Astrocyte of the hippocampus (primary cell): ENCODE measurements at regions not wholly inside any gene's neighbourhood (a gene's known extent, or its start where the extent isn't known, plus 50 kb on each side); places are given as distances from the start of the nearest gene placed in this dataset.
"Not testable (repeated sequence)": the region's sequence is repeated elsewhere in the genome, so short reads cannot be mapped to it uniquely, and the experiment has no call there.

Experiments used
- DNase-seq: peaks from one replicate; pipeline ENCODE4 v3.0.0; 2011; ENCODE audit warnings: low read depth, low spot score

- DNase-seq, result no peak
Observed at GRCh38 chr2:39874236-39874635, 95.2 kb upstream of the THUMPD2 start.

GRCh38 chr2:39873586-39873985, 94.5 kb upstream of the THUMPD2 start:
- DNase-seq, result no peak

- no peak for DNase-seq
Observed at GRCh38 chr2:39872748-39873147, 93.7 kb upstream of the THUMPD2 start.

GRCh38 chr2:39871291-39871761, 92.3 kb upstream of the THUMPD2 start:
- DNase-seq, result peak; percentile 58

GRCh38 chr2:39870871-39871270, 91.8 kb upstream of the THUMPD2 start:
- DNase-seq, result no peak

GRCh38 chr2:39867268-39867667, 88.2 kb upstream of the THUMPD2 start:
- no peak for DNase-seq

GRCh38 chr2:39865751-39866150, 86.7 kb upstream of the THUMPD2 start:
- no peak for DNase-seq

- not testable (repeated sequence) for DNase-seq
Observed at GRCh38 chr2:39863672-39864071, 84.6 kb upstream of the THUMPD2 start.

- DNase-seq, result no peak
Observed at GRCh38 chr2:39860538-39860937, 81.5 kb upstream of the THUMPD2 start.

- no peak for DNase-seq
Observed at GRCh38 chr2:39858677-39859076, 79.6 kb upstream of the THUMPD2 start.

- no peak for DNase-seq
Observed at GRCh38 chr2:39855856-39856255, 76.8 kb upstream of the THUMPD2 start.

GRCh38 chr2:39854771-39855170, 75.7 kb upstream of the THUMPD2 start:
- no peak for DNase-seq

GRCh38 chr2:39852831-39853230, 73.8 kb upstream of the THUMPD2 start:
- DNase-seq, result no peak

GRCh38 chr2:39851651-39852110, 72.6 kb upstream of the THUMPD2 start:
- DNase-seq, result peak; percentile 27

GRCh38 chr2:39851251-39851650, 72.2 kb upstream of the THUMPD2 start:
- DNase-seq, result peak; percentile 29

GRCh38 chr2:39849982-39850526, 71.0 kb upstream of the THUMPD2 start:
- DNase-seq, result no peak

- DNase-seq, result no peak
Observed at GRCh38 chr2:39849064-39849463, 70.0 kb upstream of the THUMPD2 start.

GRCh38 chr2:39845460-39846146, 66.5 kb upstream of the THUMPD2 start:
- peak; percentile 14 for DNase-seq

GRCh38 chr2:39839261-39839848, 60.3 kb upstream of the THUMPD2 start:
- no peak for DNase-seq

GRCh38 chr2:39838589-39838988, 59.5 kb upstream of the THUMPD2 start:
- no peak for DNase-seq

- peak; percentile 43 for DNase-seq
Observed at GRCh38 chr2:39837856-39838453, 58.9 kb upstream of the THUMPD2 start.

GRCh38 chr2:39836638-39837037, 57.6 kb upstream of the THUMPD2 start:
- DNase-seq, result no peak

- DNase-seq, result no peak
Observed at GRCh38 chr2:39834426-39834825, 55.4 kb upstream of the THUMPD2 start.
